K562 (cell line): ENCODE measurements at regions not wholly inside any gene's neighbourhood (a gene's known extent, or its start where the extent isn't known, plus 50 kb on each side); places are given as distances from the start of the nearest gene placed in this dataset.

ENCODE experiments used
- BACH1 ChIP-seq: fragments of 200-800 bp; sonication (Bioruptor generic); IDR thresholded peaks from 2 replicates; pipeline ENCODE4 v1.6.1; 2016; ENCODE audit warnings: missing genetic modification characterization, missing compliant biosample characterization
- BCLAF1 ChIP-seq, 2 experiments: fragments of 450-650 bp in 1 of 2; IDR thresholded peaks; 2 replicates each; pipeline ENCODE4 v1.6.1; 2011 to 2017; ENCODE audit warnings: low read depth in 2 of 2, antibody characterized with exemption in 1 of 2, borderline replicate concordance in 1 of 2, low read length in 1 of 2, mild to moderate bottlenecking in 1 of 2, mixed read lengths in 1 of 2; ENCODE audit not compliant: control insufficient read depth in 1 of 2
- CTCF ChIP-seq, 3 experiments: IDR thresholded peaks in 2 of 3; conservative IDR thresholded peaks in 1 of 3; 2 replicates each; pipeline ENCODE4 v1.5.1; 2011 to 2012; ENCODE audit warnings: low read length in 3 of 3, mild to moderate bottlenecking in 3 of 3, control low read depth in 2 of 3, improper control_type of control experiment in 1 of 3, inconsistent platforms in 1 of 3, low read depth in 1 of 3, mixed read lengths in 1 of 3, moderate library complexity in 1 of 3; ENCODE audit not compliant: insufficient read depth in 2 of 3
- NBN ChIP-seq: fragments of 450-650 bp; IDR thresholded peaks from 2 replicates; pipeline ENCODE4 v1.6.1; 2016; ENCODE audit warnings: low read depth, mild to moderate bottlenecking
- SRF ChIP-seq, 2 experiments: fragments of 250-450, 450-650 bp in 1 of 2; sonication (Bioruptor Pico) in 1 of 2; sonication (generic) in 1 of 2; formaldehyde crosslinking; IDR thresholded peaks; 2 replicates each; pipeline versions ENCODE4 v1.5.0 to v1.5.1; 2020 to 2022; ENCODE audit warnings: mild to moderate bottlenecking in 1 of 2, missing genetic modification reagents in 1 of 2
- UBTF ChIP-seq, 2 experiments: IDR thresholded peaks; 2 replicates each; pipeline ENCODE4 v1.6.1; 2012; ENCODE audit warnings: improper control_type of control experiment in 2 of 2, low read depth in 2 of 2, low read length in 2 of 2, borderline replicate concordance in 1 of 2

GRCh38 chr4:138645289-138645688, 370.3 kb upstream of the NOCT start:
- no peak for TF ChIP-seq CTCF (IDR thresholded peaks at IDR 0.05 in 2 of 3, conservative IDR thresholded peaks at IDR 0.05 in 1 of 3; ENCODE audit: insufficient read depth in 2 of 3, low read depth in 1 of 3, low read length in 3 of 3)
- no peak for TF ChIP-seq UBTF (IDR thresholded peaks at IDR 0.05; ENCODE audit: borderline replicate concordance in 1 of 2, low read depth in 2 of 2, low read length in 2 of 2)
- no peak for TF ChIP-seq NBN
- no peak for TF ChIP-seq SRF (CRISPR knock-in tag; IDR thresholded peaks at IDR 0.05)
- no peak for TF ChIP-seq BACH1
- no peak for TF ChIP-seq BCLAF1 (IDR thresholded peaks at IDR 0.05; ENCODE audit: borderline replicate concordance in 1 of 2, control insufficient read depth in 1 of 2, low read depth in 2 of 2, low read length in 1 of 2)
